GM21360 (cell line): ENCODE measurements at regions not wholly inside any gene's neighbourhood (a gene's known extent, or its start where the extent isn't known, plus 50 kb on each side); places are given as distances from the start of the nearest gene placed in this dataset.
"Not testable (repeated sequence)": the region's sequence is repeated elsewhere in the genome, so short reads cannot be mapped to it uniquely, and the experiment has no call there.

ENCODE experiments used
- ATAC-seq: cut with Tn5 transposase; IDR thresholded peaks from one replicate; pipeline ENCODE4 v1.9.1; 2021; ENCODE audit warnings: mild to moderate bottlenecking, moderate library complexity; ENCODE audit not compliant: unreplicated experiment

- ATAC-seq: no peak
These were observed 188.3 kb downstream of the MIB1 start for GRCh38 chr18:21928925-21929324.

GRCh38 chr18:21930177-21930576 lies 189.6 kb downstream of the MIB1 start:
- ATAC-seq: no peak

DNA sequence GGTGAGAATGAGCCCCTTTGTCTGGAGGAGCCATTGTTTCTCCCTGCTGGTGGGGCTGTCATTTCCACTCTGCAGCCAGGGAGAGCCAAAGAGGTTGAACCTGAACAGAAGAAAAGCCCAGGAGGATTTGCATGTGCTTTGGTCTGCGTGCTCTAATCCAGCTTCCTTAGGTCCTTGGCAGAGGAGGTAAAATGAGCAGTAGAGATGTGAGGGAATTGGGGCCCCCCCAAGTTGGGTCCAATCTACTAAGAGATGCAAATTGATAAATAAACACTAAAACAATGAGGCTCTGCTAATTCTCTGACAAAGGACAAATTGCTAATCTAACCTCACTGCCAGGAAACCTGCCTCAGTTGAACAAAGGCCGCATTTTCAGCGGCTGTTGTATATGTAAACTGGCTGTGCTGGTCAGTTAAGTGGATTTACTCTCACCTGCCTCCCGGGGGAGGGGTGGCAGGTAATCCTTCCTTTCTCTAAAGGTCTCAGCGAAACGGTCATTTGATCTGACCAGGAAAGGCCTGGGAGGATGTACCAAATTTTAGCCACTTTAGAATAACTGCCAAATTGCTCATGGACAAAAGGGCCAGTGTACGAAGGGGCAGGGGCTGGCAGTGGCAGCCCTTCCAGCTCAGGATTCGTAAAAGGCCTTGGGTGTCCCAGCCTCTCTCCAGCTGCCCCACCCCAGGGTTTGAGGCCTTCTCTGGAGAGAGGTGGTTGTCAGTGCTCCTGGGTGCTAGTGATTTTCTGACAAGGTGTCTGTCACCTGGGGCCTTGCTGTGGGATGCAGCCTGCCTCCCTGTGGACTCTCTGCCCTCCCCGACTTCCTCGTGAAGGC lies 193.6 kb downstream of the MIB1 start:
- no peak for ATAC-seq

- ATAC-seq: no peak
These were observed 194.1 kb downstream of the MIB1 start for GRCh38 chr18:21934766-21935015.

- ATAC-seq: no peak
These were observed 202.9 kb downstream of the MIB1 start for GRCh38 chr18:21943456-21943855.

- ATAC-seq: no peak
These were observed 208.9 kb downstream of the MIB1 start for GRCh38 chr18:21949326-21950015.

- peak; percentile 88 for ATAC-seq
These were observed 213.4 kb upstream of the GATA6 start for GRCh38 chr18:21955757-21956652.

DNA sequence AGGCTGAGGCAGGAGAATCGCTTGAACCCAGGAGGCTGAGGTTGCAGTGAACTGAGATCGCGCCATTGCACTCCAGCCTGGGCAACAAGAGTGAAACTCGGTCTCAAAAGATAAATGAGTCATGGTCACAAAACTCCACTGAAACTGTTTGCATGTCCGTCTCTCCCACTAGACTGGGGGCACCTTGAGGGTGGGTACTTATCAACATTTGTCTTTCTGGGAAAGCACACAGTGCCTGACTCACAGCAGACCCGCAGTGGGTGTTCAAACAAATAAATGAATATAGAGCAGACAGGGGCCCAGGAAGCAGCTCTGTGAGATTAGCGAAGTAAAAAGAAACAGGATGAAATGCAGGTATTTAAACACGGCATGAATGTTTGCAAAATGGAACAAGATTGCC lies 211.1 kb upstream of the GATA6 start:
- ATAC-seq: no peak

- no peak for ATAC-seq
These were observed 210.5 kb upstream of the GATA6 start for GRCh38 chr18:21958707-21959450.

GRCh38 chr18:21960189-21960588 lies 209.2 kb upstream of the GATA6 start:
- no peak for ATAC-seq

- no peak for ATAC-seq
These were observed 206.1 kb upstream of the GATA6 start for GRCh38 chr18:21963336-21963735.

GRCh38 chr18:21968338-21968737 lies 201.1 kb upstream of the GATA6 start:
- ATAC-seq: no peak

- ATAC-seq: no peak
These were observed 197.1 kb upstream of the GATA6 start for GRCh38 chr18:21972281-21972680.

GRCh38 chr18:21975954-21976353 lies 193.4 kb upstream of the GATA6 start:
- ATAC-seq: not testable (repeated sequence)

GRCh38 chr18:21978546-21979170 lies 190.7 kb upstream of the GATA6 start:
- no peak for ATAC-seq

DNA sequence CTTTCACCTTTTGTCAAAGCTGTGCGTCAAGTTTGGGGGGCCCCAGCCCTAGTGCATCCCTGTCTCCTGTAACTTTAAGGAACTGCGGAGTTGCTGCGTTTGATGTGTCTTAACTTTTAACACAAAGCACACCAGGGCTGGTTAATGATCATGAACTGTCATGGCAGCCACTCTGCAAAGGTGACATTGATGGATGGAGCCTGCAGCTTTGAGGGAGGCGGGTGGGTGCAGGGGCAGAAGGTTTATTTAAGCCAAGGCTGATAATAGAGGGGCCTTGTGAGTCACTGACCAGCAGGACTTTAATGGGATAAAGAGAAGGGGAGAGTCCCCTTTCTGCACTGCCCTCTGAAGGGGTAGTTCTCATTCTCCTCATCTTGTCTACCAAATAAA lies 190.2 kb upstream of the GATA6 start:
- no peak for ATAC-seq

DNA sequence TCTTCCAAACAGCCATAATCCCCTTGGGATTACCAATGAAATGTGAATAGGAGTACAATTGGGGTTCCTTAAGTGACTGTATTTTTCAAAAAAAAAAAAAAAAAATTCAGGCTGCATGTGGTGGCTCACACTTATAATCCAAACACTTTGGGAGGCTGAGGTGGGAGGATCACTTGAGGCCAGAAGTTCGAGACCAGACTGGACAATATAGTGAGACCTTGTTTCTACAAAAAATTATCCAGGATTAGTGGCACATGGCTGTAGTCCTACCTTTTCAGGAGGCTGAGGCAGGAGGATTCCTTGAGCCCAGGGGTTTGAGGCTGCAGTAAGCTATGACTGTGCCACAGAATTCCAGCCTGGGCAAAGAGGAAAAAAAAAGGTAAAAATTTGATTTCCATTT lies 189.6 kb upstream of the GATA6 start:
- no peak for ATAC-seq

DNA sequence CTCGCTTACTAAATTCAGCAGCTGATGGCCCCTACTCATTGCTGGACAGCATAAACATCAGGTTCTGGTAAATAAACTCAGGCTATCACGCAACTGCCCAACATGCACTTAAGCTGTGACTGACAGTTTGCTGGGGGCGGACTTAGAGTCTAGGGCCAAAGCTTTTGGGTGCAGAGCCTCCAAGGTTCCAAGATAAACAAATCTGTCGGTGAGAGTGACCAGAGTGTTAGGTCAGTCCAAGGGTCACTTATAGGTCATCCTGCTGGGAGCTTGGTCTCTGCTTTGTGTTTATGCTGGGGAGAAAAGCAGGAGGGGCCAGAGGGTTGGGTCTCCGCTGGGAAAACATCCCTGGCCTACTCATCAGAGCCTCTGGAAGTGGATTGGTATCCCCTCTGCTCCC lies 188.6 kb upstream of the GATA6 start:
- ATAC-seq: no peak

- not testable (repeated sequence) for ATAC-seq
These were observed 187.9 kb upstream of the GATA6 start for GRCh38 chr18:21981489-21981888.

DNA sequence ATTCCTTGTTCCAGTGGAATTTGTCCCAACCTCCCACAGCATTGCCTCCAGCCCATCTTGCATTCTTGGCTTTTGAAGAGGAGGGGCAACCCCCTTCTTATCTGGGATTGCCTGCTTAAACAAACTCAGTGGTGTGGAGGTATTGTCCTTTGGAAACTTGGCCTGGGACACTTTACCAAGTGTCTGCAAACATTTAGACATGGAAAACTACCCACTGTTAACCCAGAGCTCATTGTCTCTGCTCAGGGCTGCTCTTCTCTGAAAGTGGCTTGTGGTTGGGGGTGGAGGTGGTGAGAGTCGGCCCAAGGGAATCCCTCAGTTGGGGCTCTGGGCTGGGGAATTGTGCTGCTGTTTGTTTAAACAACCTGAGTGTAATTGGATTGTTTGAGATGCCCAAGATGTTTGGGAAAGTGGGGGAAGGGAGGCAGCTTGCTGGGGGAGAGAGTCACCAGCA lies 178.3 kb upstream of the GATA6 start:
- no peak for ATAC-seq
